ENCODE measurements at regions not wholly inside any gene's neighbourhood (a gene's known extent, or its start where the extent isn't known, plus 50 kb on each side); places are given as distances from the start of the nearest gene placed in this dataset.

DNA sequence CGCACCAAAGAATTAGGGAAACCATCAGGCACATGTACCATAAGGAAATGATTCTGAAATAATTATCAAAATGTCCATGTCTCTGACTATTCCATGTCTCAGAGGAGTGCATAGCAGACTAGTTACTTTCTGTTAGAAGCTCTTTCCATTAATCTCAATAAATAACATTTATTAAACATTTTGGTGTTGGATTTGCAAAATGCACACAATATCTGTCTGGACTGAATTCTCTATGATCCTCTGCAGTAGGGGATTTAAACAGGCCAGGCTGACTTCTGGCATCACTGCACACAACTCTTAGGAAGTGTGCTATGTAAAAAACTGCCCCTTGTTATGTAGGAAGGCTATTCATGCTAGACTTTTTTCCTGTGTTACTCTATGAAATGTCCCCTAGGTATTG is 283.3 kb upstream of the CDH5 start:
- Histone ChIP-seq H3K27me3 (no peaks in the 10 kb centered on the region), H3K4me3 (no peak overlapping the region), H3K36me3 (replicated peaks in 1 of 2; ENCODE audit: insufficient read depth in 1 of 2, low read depth in 2 of 2) (no peaks in the 10 kb centered on the region), H3K9me3 (no peaks in the 10 kb centered on the region), H3K27ac (no peak overlapping the region), H3K4me1 (no peaks in the 10 kb centered on the region)
- TF ChIP-seq, protein P1, sequence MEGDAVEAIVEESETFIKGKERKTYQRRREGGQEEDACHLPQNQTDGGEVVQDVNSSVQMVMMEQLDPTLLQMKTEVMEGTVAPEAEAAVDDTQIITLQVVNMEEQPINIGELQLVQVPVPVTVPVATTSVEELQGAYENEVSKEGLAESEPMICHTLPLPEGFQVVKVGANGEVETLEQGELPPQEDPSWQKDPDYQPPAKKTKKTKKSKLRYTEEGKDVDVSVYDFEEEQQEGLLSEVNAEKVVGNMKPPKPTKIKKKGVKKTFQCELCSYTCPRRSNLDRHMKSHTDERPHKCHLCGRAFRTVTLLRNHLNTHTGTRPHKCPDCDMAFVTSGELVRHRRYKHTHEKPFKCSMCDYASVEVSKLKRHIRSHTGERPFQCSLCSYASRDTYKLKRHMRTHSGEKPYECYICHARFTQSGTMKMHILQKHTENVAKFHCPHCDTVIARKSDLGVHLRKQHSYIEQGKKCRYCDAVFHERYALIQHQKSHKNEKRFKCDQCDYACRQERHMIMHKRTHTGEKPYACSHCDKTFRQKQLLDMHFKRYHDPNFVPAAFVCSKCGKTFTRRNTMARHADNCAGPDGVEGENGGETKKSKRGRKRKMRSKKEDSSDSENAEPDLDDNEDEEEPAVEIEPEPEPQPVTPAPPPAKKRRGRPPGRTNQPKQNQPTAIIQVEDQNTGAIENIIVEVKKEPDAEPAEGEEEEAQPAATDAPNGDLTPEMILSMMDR (IDR thresholded peaks at IDR 0.05) = no peak
- no peak for TF ChIP-seq POLR2A (IDR thresholded peaks at IDR 0.05)
- no peak for DNase-seq
- no peak for ATAC-seq
- 88 to 93% methylated on average over 1 of the region's 1 CpG for WGBS, 2 donors
- intact Hi-C loops (cut with DNase I) = no loop called here

DNA sequence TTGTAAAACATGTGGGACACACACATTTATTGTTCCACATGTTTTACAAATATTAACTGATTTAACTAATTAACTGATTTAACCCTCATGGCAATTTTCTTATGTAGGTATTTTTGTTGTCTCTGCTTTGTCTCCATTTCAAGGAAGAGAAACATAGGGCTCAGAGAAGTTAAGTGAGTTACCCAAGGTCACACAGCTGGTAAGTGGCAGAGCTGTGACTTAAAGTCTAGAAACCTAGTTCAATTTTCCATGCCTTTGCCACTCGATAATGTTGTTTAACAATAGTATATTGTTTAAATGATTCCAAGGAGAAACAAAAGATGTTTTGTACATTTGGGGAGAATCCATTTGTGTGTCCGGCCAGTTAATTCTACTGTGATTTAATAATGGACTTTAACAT is 284.1 kb upstream of the CDH5 start:
- TF ChIP-seq, protein P1 (IDR thresholded peaks at IDR 0.05) = no peak
- TF ChIP-seq POLR2A (IDR thresholded peaks at IDR 0.05) = no peak
- 47 to 61% methylated on average over 2 of the region's 2 CpGs for WGBS, 2 donors
- Histone ChIP-seq H3K4me3 (no peak overlapping the region), H3K9me3 (no peaks in the 10 kb centered on the region), H3K4me1 (no peaks in the 10 kb centered on the region), H3K27ac (no peak overlapping the region), H3K36me3 (replicated peaks in 1 of 2; ENCODE audit: insufficient read depth in 1 of 2, low read depth in 2 of 2) (no peaks in the 10 kb centered on the region), H3K27me3 (no peaks in the 10 kb centered on the region)
- no peak for DNase-seq
- no peak for ATAC-seq
- intact Hi-C loops (cut with DNase I) = no loop called here

DNA sequence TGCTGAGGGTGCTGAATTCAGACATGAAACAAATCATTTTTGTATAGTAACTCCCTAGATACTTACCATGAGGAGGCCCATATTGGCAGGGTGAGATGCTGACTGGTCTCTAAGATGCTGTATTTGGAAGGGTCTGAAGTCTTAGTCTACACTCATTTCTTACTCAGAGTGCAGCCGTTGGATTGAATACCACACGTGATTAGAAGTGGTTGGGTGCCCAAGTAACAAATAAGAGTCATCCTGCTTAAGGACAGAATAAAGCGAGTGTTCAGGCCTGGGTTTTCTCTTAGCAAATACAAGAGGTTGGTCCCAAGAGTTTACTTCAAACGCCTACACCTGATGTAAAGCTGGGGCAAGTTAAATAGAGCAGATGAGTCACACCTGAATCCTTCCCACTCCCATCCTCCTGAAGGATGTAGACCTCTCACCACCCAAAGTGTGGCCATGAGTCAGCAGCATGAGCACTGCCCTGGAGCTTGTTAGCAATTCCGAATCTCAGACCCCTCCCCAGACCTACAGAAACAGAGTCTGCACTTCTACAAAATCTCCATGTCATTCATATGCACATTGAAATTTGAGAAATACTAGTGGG is 284.6 kb upstream of the CDH5 start:
- intact Hi-C loops (cut with DNase I) = no loop called here
- ATAC-seq = no peak

DNA sequence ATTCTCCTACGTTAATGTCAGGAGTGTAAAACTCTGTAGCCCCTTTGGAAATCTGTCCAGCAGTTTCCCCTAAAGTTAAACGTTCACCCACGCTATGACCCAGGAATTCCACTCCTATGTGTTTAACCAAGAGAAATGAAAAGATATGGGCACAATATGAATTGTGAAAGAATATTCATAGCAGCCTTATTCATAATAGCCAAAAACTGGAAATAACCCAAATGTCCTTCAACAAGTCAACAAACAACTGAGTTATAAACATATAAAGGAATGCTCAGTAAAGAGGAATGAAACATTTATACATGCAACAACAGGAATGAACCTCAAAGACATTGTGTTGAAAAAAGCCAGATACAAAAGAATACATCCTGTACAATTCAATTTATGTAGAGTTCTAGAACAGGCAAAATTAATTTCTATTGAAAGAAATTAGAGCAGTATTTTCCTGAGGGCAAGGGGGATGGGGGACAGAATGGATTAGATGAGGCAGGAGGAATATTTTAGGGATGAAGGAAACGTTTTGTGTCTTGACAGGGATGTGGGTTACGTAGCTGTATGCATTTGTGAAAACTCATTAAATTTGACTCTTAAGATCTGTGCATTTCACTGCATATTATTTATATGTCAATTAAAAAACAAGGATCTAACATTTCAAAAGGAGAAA is 286.7 kb upstream of the CDH5 start:
- Histone ChIP-seq H3K4me1 (no peaks in the 10 kb centered on the region), H3K9me3 (no peaks in the 10 kb centered on the region), H3K36me3 (replicated peaks in 1 of 2; ENCODE audit: insufficient read depth in 1 of 2, low read depth in 2 of 2) (no peaks in the 10 kb centered on the region), H3K27ac (no peak overlapping the region), H3K27me3 (no peaks in the 10 kb centered on the region), H3K4me3 (no peak overlapping the region)
- intact Hi-C loops (cut with DNase I) = no loop called here
- TF ChIP-seq POLR2A (IDR thresholded peaks at IDR 0.05) = no peak
- TF ChIP-seq, protein P1 (IDR thresholded peaks at IDR 0.05) = no peak
- no peak for DNase-seq
- 50 to 55% methylated on average over 5 of the region's 5 CpGs for WGBS, 2 donors
- no peak for ATAC-seq

More for the DNA sequence above, 284.6 kb upstream of the CDH5 start:
- H3K4me3 ChIP-seq = no peak overlapping the region
- no peak overlapping the region for H3K27ac ChIP-seq
- no peaks in the 10 kb centered on the region for H3K36me3 ChIP-seq (replicated peaks in 1 of 2; ENCODE audit: insufficient read depth in 1 of 2, low read depth in 2 of 2)
- WGBS, 2 donors = 43 to 48% methylated on average over 5 of the region's 5 CpGs
- DNase-seq = no peak
- no peaks in the 10 kb centered on the region for H3K27me3 ChIP-seq
- no peak for TF ChIP-seq POLR2A (IDR thresholded peaks at IDR 0.05)
- TF ChIP-seq, protein P1 (IDR thresholded peaks at IDR 0.05) = no peak
- H3K9me3 ChIP-seq = no peaks in the 10 kb centered on the region
- H3K4me1 ChIP-seq = no peaks in the 10 kb centered on the region
